Panc1 (cell line): ENCODE measurements at regions not wholly inside any gene's neighbourhood (a gene's known extent, or its start where the extent isn't known, plus 50 kb on each side); places are given as distances from the start of the nearest gene placed in this dataset.
"Not testable (repeated sequence)": the region's sequence is repeated elsewhere in the genome, so short reads cannot be mapped to it uniquely, and the experiment has no call there.

Experiments used
- ATAC-seq: fragments of 200-7000 bp; cut with Tn5 transposase; 2 replicates; pipeline ENCODE4 v1.9.1; 2020; ENCODE audit warnings: mild to moderate bottlenecking, moderate library complexity
- BruUV-seq: library from RNA; stranded (reverse); fragments of 400-500 nt; replicated peaks from 2 replicates; lab custom pipeline; 2021; lab: Mats Ljungman, UMichigan
- CTCF ChIA-PET: fragments of 300-600 bp; sonication (Branson Sonifier 250); formaldehyde crosslinking; loops from one replicate; lab custom pipeline; 2022; ENCODE audit warnings: antibody characterized with exemption; lab: Charles Lee
- POLR2A ChIA-PET: fragments of 300-600 bp; sonication (Branson Sonifier 250); formaldehyde crosslinking; loops from one replicate; lab custom pipeline; 2022; ENCODE audit warnings: antibody characterized with exemption; lab: Charles Lee
- DNase-seq: peaks from one replicate; pipeline ENCODE4 v3.0.0-alpha.2; 2010; ENCODE audit warnings: low read depth, low spot score
- H3K27ac ChIP-seq: 2 replicates; pipeline ENCODE4 v1.5.1; 2011; ENCODE audit warnings: mild to moderate bottlenecking, low read length, inconsistent platforms
- H3K27me3 ChIP-seq: fragments of 200-500 bp; sonication (Bioruptor generic); 2 replicates; pipeline ENCODE4 v1.6.0; 2014; ENCODE audit warnings: low read length, inconsistent platforms; ENCODE audit not compliant: control insufficient read depth, insufficient read depth
- H3K36me3 ChIP-seq: fragments of 200-500 bp; sonication (Bioruptor generic); 2 replicates; pipeline ENCODE4 v1.5.1; 2014; ENCODE audit warnings: inconsistent platforms, mild to moderate bottlenecking, low read length, moderate library complexity; ENCODE audit not compliant: control insufficient read depth, insufficient read depth
- H3K4me1 ChIP-seq: 2 replicates; pipeline ENCODE4 v1.5.1; 2011; ENCODE audit warnings: inconsistent platforms, mild to moderate bottlenecking, low read length, moderate library complexity; ENCODE audit not compliant: control insufficient read depth, insufficient read depth
- H3K4me3 ChIP-seq, 2 experiments: 2 replicates each; pipeline ENCODE4 v1.5.1; 2011 to 2012; ENCODE audit warnings: low read depth in 2 of 2, low read length in 2 of 2, mild to moderate bottlenecking in 2 of 2, inconsistent platforms in 1 of 2, moderate library complexity in 1 of 2
- H3K9me3 ChIP-seq: fragments of 200-500 bp; sonication (Bioruptor generic); 2 replicates; pipeline ENCODE4 v1.5.1; 2014; ENCODE audit warnings: low read depth, mild to moderate bottlenecking, inconsistent platforms, low read length, moderate library complexity; ENCODE audit not compliant: control insufficient read depth, insufficient read depth
- CTCF ChIP-seq: fragments of 450-650 bp; IDR thresholded peaks from 2 replicates; pipeline ENCODE4 v1.5.1; 2017; ENCODE audit warnings: mild to moderate bottlenecking
- POLR2AphosphoS5 ChIP-seq: IDR thresholded peaks from 2 replicates; pipeline ENCODE4 v1.6.1; 2012; ENCODE audit warnings: mild to moderate bottlenecking, low read depth, low read length, moderate library complexity
- REST ChIP-seq, 2 experiments: IDR thresholded peaks; 2 replicates each; pipeline ENCODE4 v1.6.1; 2011 to 2012; ENCODE audit warnings: low read depth in 2 of 2, control low read depth in 1 of 2, low read length in 1 of 2, mild to moderate bottlenecking in 1 of 2, moderate library complexity in 1 of 2; ENCODE audit not compliant: insufficient read depth in 1 of 2
- SIN3A ChIP-seq: IDR thresholded peaks from 2 replicates; pipeline ENCODE4 v1.6.1; 2012; ENCODE audit warnings: low read depth, mild to moderate bottlenecking, low read length, moderate library complexity, borderline replicate concordance; ENCODE audit not compliant: insufficient read depth
- TCF7L2 ChIP-seq: IDR thresholded peaks from 2 replicates; pipeline ENCODE4 v1.6.1; 2011; ENCODE audit warnings: mild to moderate bottlenecking, low read depth, low read length, inconsistent platforms
- in situ Hi-C: cut with HindIII; loops from 2 replicates; pipeline ENCODE4 v1.10.0; 2016; ENCODE audit warnings: low sequenced_read_pairs, low pct_unique_long_range_greater_than_20kb
- intact Hi-C: fragments of 100-400 bp; cut with micrococcal nuclease; formaldehyde crosslinking; loops from one replicate; pipeline ENCODE4 v1.10.0; 2022; ENCODE audit not compliant: unreplicated experiment

DNA sequence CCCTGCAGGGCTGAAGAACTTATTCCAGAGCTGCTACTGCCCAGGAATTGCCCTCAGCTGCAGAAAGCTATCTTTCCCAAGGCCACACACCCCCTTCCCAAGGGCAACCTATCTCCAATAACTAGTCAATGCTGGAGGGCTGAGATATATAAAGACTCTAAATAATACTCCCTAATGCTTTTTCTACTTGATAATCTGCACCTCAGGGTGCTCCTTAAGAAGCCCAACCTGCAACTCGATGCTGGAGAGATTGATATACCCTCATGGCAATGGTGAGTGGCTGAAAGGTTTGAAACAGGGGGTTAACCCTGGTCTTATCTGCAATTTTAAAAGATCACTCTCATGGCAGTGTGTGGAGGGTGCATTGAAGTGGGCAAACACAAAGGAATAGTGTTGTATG lies 142.7 kb upstream of the APC start:
- Histone ChIP-seq H3K27me3 (peaks cover 7% of the 10 kb centered on the region; the same call in 1 of the 2 replicates), H3K4me3 (no peak overlapping the region), H3K9me3 (no peaks in the 10 kb centered on the region), H3K36me3 (no peaks in the 10 kb centered on the region), H3K27ac (no peak overlapping the region), H3K4me1 (no peaks in the 10 kb centered on the region)
- intact Hi-C loops (no loop called here), in situ Hi-C loops (no loop called here)
- TF ChIP-seq SIN3A (no peak), POLR2AphosphoS5 (no peak), CTCF (no peak), TCF7L2 (no peak), REST (IDR thresholded peaks at IDR 0.05; ENCODE audit: insufficient read depth in 1 of 2, low read depth in 2 of 2, low read length in 1 of 2) (no peak)
- no TSS peak for BruUV-seq
- ChIA-PET POLR2A (no interaction called here), CTCF (interaction anchor here (0.6 kb wide), 1 partner anchor 328 kb away, joined by 3 read pairs; no protein-coding TSS in a partner anchor)
- DNase-seq (no peak), ATAC-seq (no peak)

- no TSS peak for BruUV-seq
- DNase-seq (no peak), ATAC-seq (no peak)
- no peak overlapping the region for H3K27ac ChIP-seq
- H3K4me1 ChIP-seq: no peaks in the 10 kb centered on the region
- POLR2A ChIA-PET: no interaction called here
- intact Hi-C loops (no loop called here), in situ Hi-C loops (no loop called here)
- no peaks in the 10 kb centered on the region for H3K9me3 ChIP-seq
- TF ChIP-seq TCF7L2 (no peak), SIN3A (no peak), POLR2AphosphoS5 (no peak), REST (IDR thresholded peaks at IDR 0.05; ENCODE audit: insufficient read depth in 1 of 2, low read depth in 2 of 2, low read length in 1 of 2) (no peak), CTCF (no peak)
- no peaks in the 10 kb centered on the region for H3K36me3 ChIP-seq
- H3K4me3 ChIP-seq: no peak overlapping the region
- CTCF ChIA-PET: no interaction called here
- H3K27me3 ChIP-seq: peaks cover 7% of the 10 kb centered on the region; the same call in 1 of the 2 replicates
Measured at GRCh38 chr5:112597831-112598230, 139.9 kb upstream of the APC start.

GRCh38 chr5:112600510-112600909 lies 137.2 kb upstream of the APC start:
- H3K4me1 ChIP-seq, DNase-seq, BruUV-seq, intact Hi-C loops, ATAC-seq, H3K4me3 ChIP-seq, H3K27me3 ChIP-seq, POLR2A ChIA-PET, H3K9me3 ChIP-seq, in situ Hi-C loops, H3K27ac ChIP-seq, CTCF ChIA-PET, H3K36me3 ChIP-seq: not testable (repeated sequence)
